Epithelial cell of esophagus (primary cell): ENCODE measurements at regions not wholly inside any gene's neighbourhood (a gene's known extent, or its start where the extent isn't known, plus 50 kb on each side); places are given as distances from the start of the nearest gene placed in this dataset.
A peak's percentile ranks its signal among the peaks of the same experiment; 100 is the strongest.

ENCODE experiments used
- DNase-seq: peaks from one replicate; pipeline ENCODE4 v3.0.0; 2010; ENCODE audit warnings: low read depth
- H3K4me3 ChIP-seq: 2 replicates; pipeline ENCODE4 v1.5.1; 2011; ENCODE audit warnings: mild to moderate bottlenecking, low read length, control low read depth
- TF ChIP-seq, protein P1 (sequence below): IDR thresholded peaks from 2 replicates; pipeline ENCODE4 v1.5.1; 2011; ENCODE audit warnings: low read depth, mild to moderate bottlenecking, low read length, control low read depth, inconsistent platforms; ENCODE audit not compliant: insufficient read depth; ENCODE audit errors: missing control alignments

- H3K4me3 ChIP-seq, result no peak overlapping the region
- DNase-seq, result no peak
- TF ChIP-seq, protein P1, sequence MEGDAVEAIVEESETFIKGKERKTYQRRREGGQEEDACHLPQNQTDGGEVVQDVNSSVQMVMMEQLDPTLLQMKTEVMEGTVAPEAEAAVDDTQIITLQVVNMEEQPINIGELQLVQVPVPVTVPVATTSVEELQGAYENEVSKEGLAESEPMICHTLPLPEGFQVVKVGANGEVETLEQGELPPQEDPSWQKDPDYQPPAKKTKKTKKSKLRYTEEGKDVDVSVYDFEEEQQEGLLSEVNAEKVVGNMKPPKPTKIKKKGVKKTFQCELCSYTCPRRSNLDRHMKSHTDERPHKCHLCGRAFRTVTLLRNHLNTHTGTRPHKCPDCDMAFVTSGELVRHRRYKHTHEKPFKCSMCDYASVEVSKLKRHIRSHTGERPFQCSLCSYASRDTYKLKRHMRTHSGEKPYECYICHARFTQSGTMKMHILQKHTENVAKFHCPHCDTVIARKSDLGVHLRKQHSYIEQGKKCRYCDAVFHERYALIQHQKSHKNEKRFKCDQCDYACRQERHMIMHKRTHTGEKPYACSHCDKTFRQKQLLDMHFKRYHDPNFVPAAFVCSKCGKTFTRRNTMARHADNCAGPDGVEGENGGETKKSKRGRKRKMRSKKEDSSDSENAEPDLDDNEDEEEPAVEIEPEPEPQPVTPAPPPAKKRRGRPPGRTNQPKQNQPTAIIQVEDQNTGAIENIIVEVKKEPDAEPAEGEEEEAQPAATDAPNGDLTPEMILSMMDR, result no peak
Observed at GRCh38 chr5:2803751-2804150, 52.3 kb upstream of the IRX2 start.

- no peak overlapping the region for H3K4me3 ChIP-seq
- no peak for DNase-seq
- TF ChIP-seq, protein P1, result no peak
Observed at GRCh38 chr5:2802693-2803365, 51.4 kb upstream of the IRX2 start.

DNA sequence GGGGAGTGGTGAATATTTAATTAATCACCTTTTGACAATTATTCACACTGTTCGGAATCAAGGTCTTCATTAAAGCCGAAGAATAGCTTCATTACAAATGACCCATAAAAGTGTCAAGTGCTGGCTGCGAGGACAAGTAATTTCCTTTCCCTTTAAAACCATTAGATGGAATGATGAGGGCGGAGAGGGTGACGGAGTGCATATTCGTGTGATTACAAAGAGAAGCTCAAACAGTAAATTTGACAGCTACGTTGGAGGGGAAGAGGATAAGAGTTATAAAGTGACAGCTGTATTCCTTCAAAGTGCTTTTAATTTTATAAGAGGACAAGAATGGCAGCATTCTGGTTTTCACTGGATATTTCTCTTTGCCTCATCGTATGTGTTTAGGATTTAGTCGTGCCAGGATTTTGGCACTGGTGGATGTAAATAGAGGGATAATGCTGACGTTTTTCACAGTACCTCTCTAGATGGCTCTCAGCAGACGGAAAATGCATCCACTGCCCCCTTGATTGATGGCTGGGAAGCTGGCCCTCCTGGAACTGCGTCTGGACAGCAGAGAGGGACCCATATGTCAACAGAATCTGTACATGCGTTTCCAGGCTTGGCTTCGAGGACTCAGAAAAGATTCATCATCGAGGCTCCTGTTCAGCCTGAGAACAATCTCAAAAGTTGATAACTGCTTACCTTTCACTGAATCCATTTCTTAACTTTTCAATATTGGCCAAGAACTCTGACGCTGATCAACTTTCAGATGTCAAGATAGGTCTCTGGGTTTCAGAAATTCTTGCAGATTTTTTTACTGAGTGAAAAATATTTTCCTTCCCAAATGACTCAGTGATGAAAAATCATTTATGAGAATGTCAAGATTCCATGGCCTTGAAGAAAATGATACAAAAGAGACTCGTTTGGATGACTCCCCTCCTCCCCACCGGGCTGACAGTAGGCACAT is 50.4 kb upstream of the IRX2 start:
- peak; percentile 29 for DNase-seq
- no peak overlapping the region for H3K4me3 ChIP-seq
- TF ChIP-seq, protein P1, result no peak
